ENCODE measurements at regions not wholly inside any gene's neighbourhood (a gene's known extent, or its start where the extent isn't known, plus 50 kb on each side); places are given as distances from the start of the nearest gene placed in this dataset.

DNA sequence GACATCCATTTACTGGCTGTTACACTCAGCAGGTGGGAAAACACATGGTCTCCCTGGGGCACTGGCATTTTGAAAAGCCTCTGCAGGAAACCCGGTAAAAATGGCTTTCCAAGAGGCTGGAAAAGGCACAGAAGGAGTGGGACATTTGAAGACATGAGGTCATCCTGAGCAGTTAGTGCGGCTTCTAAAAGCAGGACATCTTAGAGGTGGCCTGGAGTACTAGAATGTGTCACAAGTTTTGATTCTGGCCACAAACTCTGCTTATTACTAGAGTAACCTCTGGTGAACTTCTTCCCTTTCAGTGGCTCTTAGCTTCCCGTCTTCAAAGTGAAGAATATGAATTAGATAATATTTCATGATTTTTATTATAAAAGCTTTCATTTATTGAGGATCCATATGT lies 423.0 kb upstream of the BRINP1 start:
- DNase-seq: no peak
- Histone ChIP-seq H3K4me3 (no peak overlapping the region), H3K9me3 (no peaks in the 10 kb centered on the region), H3K36me3 (no peaks in the 10 kb centered on the region), H3K27me3 (no peaks in the 10 kb centered on the region), H3K4me1 (no peaks in the 10 kb centered on the region), H3K27ac (no peak overlapping the region)
- intact Hi-C loops (cut with DNase I; ENCODE audit: low total_unique reads): no loop called here
- TF ChIP-seq, protein P1, sequence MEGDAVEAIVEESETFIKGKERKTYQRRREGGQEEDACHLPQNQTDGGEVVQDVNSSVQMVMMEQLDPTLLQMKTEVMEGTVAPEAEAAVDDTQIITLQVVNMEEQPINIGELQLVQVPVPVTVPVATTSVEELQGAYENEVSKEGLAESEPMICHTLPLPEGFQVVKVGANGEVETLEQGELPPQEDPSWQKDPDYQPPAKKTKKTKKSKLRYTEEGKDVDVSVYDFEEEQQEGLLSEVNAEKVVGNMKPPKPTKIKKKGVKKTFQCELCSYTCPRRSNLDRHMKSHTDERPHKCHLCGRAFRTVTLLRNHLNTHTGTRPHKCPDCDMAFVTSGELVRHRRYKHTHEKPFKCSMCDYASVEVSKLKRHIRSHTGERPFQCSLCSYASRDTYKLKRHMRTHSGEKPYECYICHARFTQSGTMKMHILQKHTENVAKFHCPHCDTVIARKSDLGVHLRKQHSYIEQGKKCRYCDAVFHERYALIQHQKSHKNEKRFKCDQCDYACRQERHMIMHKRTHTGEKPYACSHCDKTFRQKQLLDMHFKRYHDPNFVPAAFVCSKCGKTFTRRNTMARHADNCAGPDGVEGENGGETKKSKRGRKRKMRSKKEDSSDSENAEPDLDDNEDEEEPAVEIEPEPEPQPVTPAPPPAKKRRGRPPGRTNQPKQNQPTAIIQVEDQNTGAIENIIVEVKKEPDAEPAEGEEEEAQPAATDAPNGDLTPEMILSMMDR (IDR thresholded peaks at IDR 0.05): no peak
- TF ChIP-seq POLR2A (IDR thresholded peaks at IDR 0.05): no peak

DNA sequence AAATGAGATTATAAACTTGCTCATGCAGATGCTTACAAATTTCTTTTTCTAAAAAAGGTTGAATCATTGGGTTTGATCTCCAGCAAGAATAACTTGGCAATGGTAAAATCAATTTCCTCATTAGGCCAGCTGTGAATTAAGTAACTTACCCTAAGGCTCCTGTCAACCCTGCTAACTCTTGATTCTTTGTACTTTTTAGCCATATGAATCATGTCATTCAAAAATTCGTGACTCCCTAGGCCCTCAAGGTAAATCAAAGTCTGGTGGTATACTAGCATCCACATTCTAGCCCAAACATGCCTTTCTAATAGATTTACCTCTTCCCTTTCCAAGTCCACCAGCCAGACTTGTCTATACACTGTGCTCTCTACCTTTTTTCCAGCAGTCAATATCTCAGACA lies 420.8 kb upstream of the BRINP1 start:
- no peak for DNase-seq
- H3K4me1 ChIP-seq: no peaks in the 10 kb centered on the region
- no peaks in the 10 kb centered on the region for H3K36me3 ChIP-seq
- H3K27me3 ChIP-seq: no peaks in the 10 kb centered on the region
- no peaks in the 10 kb centered on the region for H3K9me3 ChIP-seq
- TF ChIP-seq, protein P1 (IDR thresholded peaks at IDR 0.05): no peak
- TF ChIP-seq POLR2A (IDR thresholded peaks at IDR 0.05): no peak
- no peak overlapping the region for H3K27ac ChIP-seq
- intact Hi-C loops (cut with DNase I; ENCODE audit: low total_unique reads): no loop called here
- no peak overlapping the region for H3K4me3 ChIP-seq

DNA sequence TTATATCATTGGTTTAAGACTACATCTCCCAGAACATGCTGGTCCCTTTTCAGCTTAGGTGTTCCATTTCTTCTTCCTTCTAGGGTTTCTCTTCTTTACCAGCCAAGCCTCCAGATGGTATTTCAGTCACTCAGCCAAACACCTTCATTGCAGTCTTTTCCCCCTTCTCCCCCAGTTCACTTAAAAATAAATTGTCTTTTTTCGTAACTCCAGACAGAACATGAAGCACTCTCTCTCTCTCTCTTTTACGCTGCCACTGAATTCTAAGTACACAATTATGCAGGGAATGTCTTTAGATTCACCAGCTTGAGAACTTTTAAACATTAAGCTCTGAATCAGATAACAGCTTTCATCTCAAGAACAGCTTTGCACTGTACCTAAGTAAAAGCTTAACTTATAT lies 419.7 kb upstream of the BRINP1 start:
- Histone ChIP-seq H3K27me3 (no peaks in the 10 kb centered on the region), H3K9me3 (no peaks in the 10 kb centered on the region), H3K36me3 (no peaks in the 10 kb centered on the region), H3K4me1 (no peaks in the 10 kb centered on the region), H3K27ac (no peak overlapping the region), H3K4me3 (no peak overlapping the region)
- intact Hi-C loops (cut with DNase I; ENCODE audit: low total_unique reads): no loop called here
- no peak for DNase-seq
- TF ChIP-seq, protein P1 (IDR thresholded peaks at IDR 0.05): no peak
- no peak for TF ChIP-seq POLR2A (IDR thresholded peaks at IDR 0.05)

DNA sequence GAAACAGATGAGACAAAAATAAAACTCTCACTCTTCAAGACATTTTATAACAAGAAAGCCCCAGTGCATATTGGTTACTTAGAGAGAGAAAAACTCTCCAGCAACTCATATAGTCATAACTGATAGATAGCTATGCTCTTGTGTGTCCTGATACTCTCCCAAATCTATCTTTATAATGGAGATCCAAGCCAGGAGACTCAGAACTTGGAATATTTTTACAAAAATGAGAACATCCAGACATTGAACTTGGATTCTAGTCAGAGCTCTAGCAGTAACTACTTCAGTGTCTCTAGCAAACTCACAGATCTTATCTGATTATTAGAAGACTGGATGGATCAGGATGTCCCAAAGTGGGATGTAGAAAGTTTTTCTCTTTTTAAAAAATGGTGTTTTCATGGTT lies 412.7 kb upstream of the BRINP1 start:
- Histone ChIP-seq H3K4me3 (no peak overlapping the region), H3K27me3 (no peaks in the 10 kb centered on the region), H3K27ac (no peak overlapping the region), H3K9me3 (no peaks in the 10 kb centered on the region), H3K36me3 (no peaks in the 10 kb centered on the region), H3K4me1 (no peaks in the 10 kb centered on the region)
- TF ChIP-seq, protein P1 (IDR thresholded peaks at IDR 0.05): no peak
- TF ChIP-seq POLR2A (IDR thresholded peaks at IDR 0.05): no peak
- DNase-seq: no peak
- intact Hi-C loops (cut with DNase I; ENCODE audit: low total_unique reads): no loop called here

DNA sequence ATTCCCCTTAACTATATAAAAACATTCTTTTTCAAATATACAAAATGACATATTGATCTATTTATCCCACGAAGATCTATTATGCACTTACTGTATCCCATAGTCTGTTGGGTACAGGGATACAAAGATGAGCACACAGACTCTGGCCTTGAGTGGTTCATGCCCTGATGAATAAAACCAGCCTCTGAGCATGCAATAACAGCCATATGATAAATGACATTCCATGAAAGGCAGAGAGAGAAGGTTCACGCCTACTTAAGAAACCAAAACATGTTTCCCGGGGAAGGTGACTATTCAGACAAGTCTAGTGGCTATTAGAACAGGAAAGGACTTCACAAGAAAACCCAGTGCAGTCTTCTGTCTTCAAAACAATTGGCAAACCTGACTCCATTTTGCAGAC lies 406.2 kb upstream of the BRINP1 start:
- no peaks in the 10 kb centered on the region for H3K4me1 ChIP-seq
- no peak for DNase-seq
- TF ChIP-seq POLR2A (IDR thresholded peaks at IDR 0.05): no peak
- TF ChIP-seq, protein P1 (IDR thresholded peaks at IDR 0.05): no peak
- H3K27me3 ChIP-seq: no peaks in the 10 kb centered on the region
- no peak overlapping the region for H3K4me3 ChIP-seq
- intact Hi-C loops (cut with DNase I; ENCODE audit: low total_unique reads): no loop called here
- no peak overlapping the region for H3K27ac ChIP-seq
- H3K9me3 ChIP-seq: no peaks in the 10 kb centered on the region
- no peaks in the 10 kb centered on the region for H3K36me3 ChIP-seq

Data from uterus (tissue), 3 donors.